Gastrocnemius medialis (tissue), 4 donors: ENCODE measurements at regions not wholly inside any gene's neighbourhood (a gene's known extent, or its start where the extent isn't known, plus 50 kb on each side); places are given as distances from the start of the nearest gene placed in this dataset.

Experiments used
- POLR2A ChIP-seq, 2 donors: fragments of 450-650 bp; IDR thresholded peaks; one replicate each; pipeline ENCODE4 v1.6.1; 2017; ENCODE audit warnings: antibody characterized with exemption in 2 of 2, mild to moderate bottlenecking in 2 of 2, moderate library complexity in 2 of 2
- TF ChIP-seq, protein P1 (sequence below), 5 experiments: fragments of 450-650 bp in 3 of 5; fragments of 200-600 bp in 2 of 5; sonication (generic) in 2 of 5; IDR thresholded peaks in 4 of 5; conservative IDR thresholded peaks in 1 of 5; 1 replicate in 4 of 5; 2 replicates in 1 of 5; pipeline ENCODE4 v1.5.1; 2016 to 2019; ENCODE audit warnings: antibody characterized with exemption in 5 of 5, mild to moderate bottlenecking in 3 of 5, moderate library complexity in 3 of 5

- no peak for TF ChIP-seq POLR2A (IDR thresholded peaks at IDR 0.05)
- TF ChIP-seq, protein P1, sequence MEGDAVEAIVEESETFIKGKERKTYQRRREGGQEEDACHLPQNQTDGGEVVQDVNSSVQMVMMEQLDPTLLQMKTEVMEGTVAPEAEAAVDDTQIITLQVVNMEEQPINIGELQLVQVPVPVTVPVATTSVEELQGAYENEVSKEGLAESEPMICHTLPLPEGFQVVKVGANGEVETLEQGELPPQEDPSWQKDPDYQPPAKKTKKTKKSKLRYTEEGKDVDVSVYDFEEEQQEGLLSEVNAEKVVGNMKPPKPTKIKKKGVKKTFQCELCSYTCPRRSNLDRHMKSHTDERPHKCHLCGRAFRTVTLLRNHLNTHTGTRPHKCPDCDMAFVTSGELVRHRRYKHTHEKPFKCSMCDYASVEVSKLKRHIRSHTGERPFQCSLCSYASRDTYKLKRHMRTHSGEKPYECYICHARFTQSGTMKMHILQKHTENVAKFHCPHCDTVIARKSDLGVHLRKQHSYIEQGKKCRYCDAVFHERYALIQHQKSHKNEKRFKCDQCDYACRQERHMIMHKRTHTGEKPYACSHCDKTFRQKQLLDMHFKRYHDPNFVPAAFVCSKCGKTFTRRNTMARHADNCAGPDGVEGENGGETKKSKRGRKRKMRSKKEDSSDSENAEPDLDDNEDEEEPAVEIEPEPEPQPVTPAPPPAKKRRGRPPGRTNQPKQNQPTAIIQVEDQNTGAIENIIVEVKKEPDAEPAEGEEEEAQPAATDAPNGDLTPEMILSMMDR (IDR thresholded peaks at IDR 0.05 in 4 of 5, conservative IDR thresholded peaks at IDR 0.05 in 1 of 5) = no peak
Measured at GRCh38 chr1:188406636-188407035, 1577.9 kb downstream of the PLA2G4A start.
